ENCODE measurements at regions not wholly inside any gene's neighbourhood (a gene's known extent, or its start where the extent isn't known, plus 50 kb on each side); places are given as distances from the start of the nearest gene placed in this dataset.

DNA sequence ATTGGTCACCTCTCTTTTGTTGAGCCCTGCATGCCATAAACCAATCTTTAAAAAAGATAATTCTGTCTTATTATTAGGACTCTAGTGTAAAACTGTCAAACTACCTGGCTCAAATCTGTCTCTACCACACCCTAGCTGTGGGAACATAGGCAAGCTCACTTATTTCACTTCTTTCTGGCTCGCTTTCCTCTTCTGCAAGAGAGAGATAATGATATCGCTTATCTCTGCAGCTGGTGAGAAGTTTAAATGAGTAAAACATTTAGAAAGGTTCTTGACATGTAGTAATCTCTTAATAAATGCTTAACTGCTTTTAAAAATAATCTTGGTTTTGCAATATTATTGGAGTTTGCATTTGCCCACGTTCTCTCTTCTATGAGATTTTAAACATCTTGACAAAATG is 1109.2 kb downstream of the RAPGEF2 start:
- Histone ChIP-seq H3K27ac (ENCODE audit: low read length) (no peak overlapping the region), H3K9ac (ENCODE audit: low read length) (no peak overlapping the region), H3K36me3 (ENCODE audit: control insufficient read depth, low read depth, low read length) (no peaks in the 10 kb centered on the region), H3K4me1 (ENCODE audit: control insufficient read depth, low read depth, low read length) (no peaks in the 10 kb centered on the region), H3K9me3 (ENCODE audit: control insufficient read depth, low read depth, low read length) (peaks cover 3% of the 10 kb centered on the region), H3K4me3 (ENCODE audit: low read length) (no peak overlapping the region), H3K27me3 (ENCODE audit: control insufficient read depth, insufficient read depth, low read length) (no peaks in the 10 kb centered on the region)

DNA sequence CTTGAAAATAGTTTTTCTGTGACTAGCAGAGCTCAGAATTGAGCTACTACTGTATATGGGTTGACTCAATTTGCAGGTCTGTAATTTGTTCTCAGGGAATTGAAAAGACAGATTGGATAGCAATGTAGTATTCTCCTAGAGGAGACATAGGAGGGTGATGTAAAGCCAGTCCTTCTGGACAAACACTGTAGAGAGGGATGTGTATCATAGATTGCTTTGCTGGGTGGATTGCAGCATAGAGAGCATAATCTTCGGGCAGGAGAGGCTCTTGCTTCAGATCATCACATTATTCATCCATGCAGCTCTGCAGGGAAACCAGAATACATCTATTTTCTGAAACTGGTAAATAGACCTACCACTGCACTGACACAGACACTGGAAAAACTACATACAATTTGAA is 1110.5 kb downstream of the RAPGEF2 start:
- Histone ChIP-seq H3K4me1 (ENCODE audit: control insufficient read depth, low read depth, low read length) (no peaks in the 10 kb centered on the region), H3K4me3 (ENCODE audit: low read length) (no peak overlapping the region), H3K9ac (ENCODE audit: low read length) (no peak overlapping the region), H3K36me3 (ENCODE audit: control insufficient read depth, low read depth, low read length) (no peaks in the 10 kb centered on the region), H3K9me3 (ENCODE audit: control insufficient read depth, low read depth, low read length) (peaks cover 3% of the 10 kb centered on the region), H3K27ac (ENCODE audit: low read length) (no peak overlapping the region), H3K27me3 (ENCODE audit: control insufficient read depth, insufficient read depth, low read length) (no peaks in the 10 kb centered on the region)

- H3K9ac ChIP-seq (ENCODE audit: low read length): no peak overlapping the region
- H3K36me3 ChIP-seq (ENCODE audit: control insufficient read depth, low read depth, low read length): no peaks in the 10 kb centered on the region
- H3K27me3 ChIP-seq (ENCODE audit: control insufficient read depth, insufficient read depth, low read length): no peaks in the 10 kb centered on the region
- peaks cover 3% of the 10 kb centered on the region for H3K9me3 ChIP-seq (ENCODE audit: control insufficient read depth, low read depth, low read length)
- no peaks in the 10 kb centered on the region for H3K4me1 ChIP-seq (ENCODE audit: control insufficient read depth, low read depth, low read length)
- H3K4me3 ChIP-seq (ENCODE audit: low read length): no peak overlapping the region
- H3K27ac ChIP-seq (ENCODE audit: low read length): no peak overlapping the region
Measured at GRCh38 chr4:160217352-160217751, 1114.5 kb downstream of the RAPGEF2 start.

- Histone ChIP-seq H3K9me3 (ENCODE audit: control insufficient read depth, low read depth, low read length) (no peaks in the 10 kb centered on the region), H3K9ac (ENCODE audit: low read length) (no peak overlapping the region), H3K4me3 (ENCODE audit: low read length) (no peak overlapping the region), H3K4me1 (ENCODE audit: control insufficient read depth, low read depth, low read length) (no peaks in the 10 kb centered on the region), H3K36me3 (ENCODE audit: control insufficient read depth, low read depth, low read length) (no peaks in the 10 kb centered on the region), H3K27ac (ENCODE audit: low read length) (no peak overlapping the region), H3K27me3 (ENCODE audit: control insufficient read depth, insufficient read depth, low read length) (no peaks in the 10 kb centered on the region)
Measured at GRCh38 chr4:160224049-160224448, 1121.2 kb downstream of the RAPGEF2 start.

DNA sequence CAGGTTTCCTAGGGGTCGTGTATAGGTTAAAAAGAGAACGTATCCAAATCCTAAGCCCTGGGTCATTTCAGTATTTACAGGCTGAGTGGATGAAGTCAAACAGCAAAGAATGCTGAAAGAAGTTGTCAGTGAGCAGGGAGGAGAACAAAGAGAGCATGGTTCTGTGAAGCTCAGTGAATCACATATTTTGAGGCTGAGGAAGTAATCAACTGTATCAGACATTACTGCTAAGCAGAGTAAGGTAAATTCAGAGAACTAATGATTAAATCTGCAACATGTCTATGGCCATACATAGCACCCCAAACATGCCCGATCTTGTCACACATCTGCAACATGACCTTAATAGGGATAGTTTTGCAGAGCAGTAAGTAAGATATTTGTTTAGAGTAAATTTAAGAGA is 1130.3 kb downstream of the RAPGEF2 start:
- Histone ChIP-seq H3K27ac (ENCODE audit: low read length) (no peak overlapping the region), H3K9me3 (ENCODE audit: control insufficient read depth, low read depth, low read length) (no peaks in the 10 kb centered on the region), H3K4me1 (ENCODE audit: control insufficient read depth, low read depth, low read length) (no peaks in the 10 kb centered on the region), H3K4me3 (ENCODE audit: low read length) (no peak overlapping the region), H3K36me3 (ENCODE audit: control insufficient read depth, low read depth, low read length) (no peaks in the 10 kb centered on the region), H3K9ac (ENCODE audit: low read length) (no peak overlapping the region), H3K27me3 (ENCODE audit: control insufficient read depth, insufficient read depth, low read length) (no peaks in the 10 kb centered on the region)

GRCh38 chr4:160235285-160235684 is 1132.4 kb downstream of the RAPGEF2 start:
- Histone ChIP-seq H3K9me3 (ENCODE audit: control insufficient read depth, low read depth, low read length) (no peaks in the 10 kb centered on the region), H3K9ac (ENCODE audit: low read length) (no peak overlapping the region), H3K27ac (ENCODE audit: low read length) (no peak overlapping the region), H3K4me3 (ENCODE audit: low read length) (no peak overlapping the region), H3K4me1 (ENCODE audit: control insufficient read depth, low read depth, low read length) (no peaks in the 10 kb centered on the region), H3K36me3 (ENCODE audit: control insufficient read depth, low read depth, low read length) (no peaks in the 10 kb centered on the region), H3K27me3 (ENCODE audit: control insufficient read depth, insufficient read depth, low read length) (no peaks in the 10 kb centered on the region)

GRCh38 chr4:160235771-160236170 is 1132.9 kb downstream of the RAPGEF2 start:
- H3K9ac ChIP-seq (ENCODE audit: low read length): no peak overlapping the region
- H3K36me3 ChIP-seq (ENCODE audit: control insufficient read depth, low read depth, low read length): no peaks in the 10 kb centered on the region
- no peaks in the 10 kb centered on the region for H3K27me3 ChIP-seq (ENCODE audit: control insufficient read depth, insufficient read depth, low read length)
- no peaks in the 10 kb centered on the region for H3K4me1 ChIP-seq (ENCODE audit: control insufficient read depth, low read depth, low read length)
- H3K9me3 ChIP-seq (ENCODE audit: control insufficient read depth, low read depth, low read length): no peaks in the 10 kb centered on the region
- no peak overlapping the region for H3K27ac ChIP-seq (ENCODE audit: low read length)
- H3K4me3 ChIP-seq (ENCODE audit: low read length): no peak overlapping the region

- H3K36me3 ChIP-seq (ENCODE audit: control insufficient read depth, low read depth, low read length): no peaks in the 10 kb centered on the region
Measured at GRCh38 chr4:160238790-160239189, 1135.9 kb downstream of the RAPGEF2 start.

DNA sequence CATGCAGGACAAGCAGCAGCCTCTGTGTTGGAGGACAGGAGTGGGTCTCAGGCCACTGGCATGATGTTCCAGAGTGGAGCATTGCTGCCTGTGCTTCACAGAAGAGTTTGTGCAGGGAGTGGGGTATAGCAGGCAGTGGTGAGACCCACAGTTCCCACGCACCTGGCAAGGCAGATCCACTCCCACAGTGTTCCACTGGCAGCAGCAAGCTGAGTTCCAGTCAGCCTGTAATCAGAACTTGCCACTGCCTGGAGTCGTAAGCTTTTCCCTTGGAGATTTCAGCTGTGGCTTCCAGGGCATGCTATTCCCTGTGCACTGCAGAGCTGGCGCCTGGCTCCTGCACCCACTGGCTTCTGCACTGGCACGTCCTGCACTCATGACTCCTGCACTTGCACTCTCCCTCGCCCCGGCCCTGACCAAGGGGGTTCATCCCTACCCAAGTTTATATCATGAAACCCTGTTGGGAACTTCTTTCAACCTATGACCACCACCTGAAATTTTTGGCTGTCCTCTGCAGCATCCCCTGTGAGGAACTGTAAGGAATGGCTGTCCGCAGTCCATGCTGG is 1144.3 kb downstream of the RAPGEF2 start:
- H3K4me1 ChIP-seq (ENCODE audit: control insufficient read depth, low read depth, low read length): no peaks in the 10 kb centered on the region
- no peaks in the 10 kb centered on the region for H3K36me3 ChIP-seq (ENCODE audit: control insufficient read depth, low read depth, low read length)
- no peak overlapping the region for H3K27ac ChIP-seq (ENCODE audit: low read length)
- no peak overlapping the region for H3K9ac ChIP-seq (ENCODE audit: low read length)
- no peaks in the 10 kb centered on the region for H3K27me3 ChIP-seq (ENCODE audit: control insufficient read depth, insufficient read depth, low read length)
- no peak overlapping the region for H3K4me3 ChIP-seq (ENCODE audit: low read length)
- H3K9me3 ChIP-seq (ENCODE audit: control insufficient read depth, low read depth, low read length): no peaks in the 10 kb centered on the region

More at GRCh38 chr4:160238790-160239189, 1135.9 kb downstream of the RAPGEF2 start:
- no peak overlapping the region for H3K4me3 ChIP-seq (ENCODE audit: low read length)
- no peak overlapping the region for H3K9ac ChIP-seq (ENCODE audit: low read length)
- no peak overlapping the region for H3K27ac ChIP-seq (ENCODE audit: low read length)
- H3K4me1 ChIP-seq (ENCODE audit: control insufficient read depth, low read depth, low read length): no peaks in the 10 kb centered on the region
- no peaks in the 10 kb centered on the region for H3K27me3 ChIP-seq (ENCODE audit: control insufficient read depth, insufficient read depth, low read length)
- no peaks in the 10 kb centered on the region for H3K9me3 ChIP-seq (ENCODE audit: control insufficient read depth, low read depth, low read length)

DNA sequence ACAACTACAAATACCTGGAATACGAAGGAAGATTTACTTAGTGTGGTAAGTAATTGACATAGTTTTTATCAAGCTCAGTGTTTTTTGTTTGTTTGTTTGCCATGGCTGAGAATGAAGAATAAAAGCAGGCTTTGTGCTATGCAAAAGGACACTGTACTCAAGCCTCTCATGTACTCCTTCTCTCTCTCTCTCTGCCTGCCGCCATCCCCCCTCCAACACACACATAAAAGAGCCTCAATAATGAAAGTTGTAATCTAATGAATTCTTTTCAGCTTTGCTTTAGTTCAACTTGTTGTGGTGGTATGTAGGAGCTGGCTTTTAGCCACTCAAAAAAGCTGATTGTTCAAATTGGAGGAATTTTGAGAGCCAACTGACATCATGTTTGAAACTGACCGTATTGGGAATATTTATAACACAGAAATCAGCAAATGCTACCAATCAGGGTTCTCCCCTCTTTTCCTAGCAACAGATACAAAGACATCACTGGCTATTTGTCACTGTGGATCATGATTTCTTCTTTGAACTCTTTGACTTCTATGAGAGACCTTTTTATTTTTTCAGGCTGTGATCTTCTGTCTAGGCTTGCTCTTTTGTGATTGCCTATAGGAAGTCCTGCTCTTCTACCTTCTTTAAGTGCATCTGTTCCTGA is 1148.8 kb downstream of the RAPGEF2 start:
- Histone ChIP-seq H3K36me3 (ENCODE audit: control insufficient read depth, low read depth, low read length) (no peaks in the 10 kb centered on the region), H3K4me3 (ENCODE audit: low read length) (no peak overlapping the region), H3K9ac (ENCODE audit: low read length) (no peak overlapping the region), H3K4me1 (ENCODE audit: control insufficient read depth, low read depth, low read length) (no peaks in the 10 kb centered on the region), H3K27ac (ENCODE audit: low read length) (no peak overlapping the region), H3K9me3 (ENCODE audit: control insufficient read depth, low read depth, low read length) (no peaks in the 10 kb centered on the region), H3K27me3 (ENCODE audit: control insufficient read depth, insufficient read depth, low read length) (no peaks in the 10 kb centered on the region)

DNA sequence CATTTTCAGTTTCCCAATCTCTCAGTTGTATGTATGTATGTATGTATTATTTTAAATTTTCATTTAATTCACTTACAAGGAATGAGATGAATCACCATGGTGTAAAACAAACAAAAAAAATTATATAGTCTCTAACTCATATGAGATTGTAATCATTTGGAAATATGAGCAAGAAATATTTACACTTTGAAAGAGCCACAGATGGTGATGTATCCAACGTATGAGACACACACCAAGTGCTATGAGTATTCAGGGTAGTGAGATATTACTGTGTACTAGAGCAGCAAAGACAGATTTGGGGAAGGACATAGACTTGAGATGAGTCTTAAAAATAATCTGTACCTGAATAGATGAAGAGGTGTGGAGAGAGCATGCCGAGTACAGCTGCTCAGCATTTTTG is 1154.4 kb downstream of the RAPGEF2 start:
- Histone ChIP-seq H3K9me3 (ENCODE audit: control insufficient read depth, low read depth, low read length) (no peaks in the 10 kb centered on the region), H3K27me3 (ENCODE audit: control insufficient read depth, insufficient read depth, low read length) (no peaks in the 10 kb centered on the region)

DNA sequence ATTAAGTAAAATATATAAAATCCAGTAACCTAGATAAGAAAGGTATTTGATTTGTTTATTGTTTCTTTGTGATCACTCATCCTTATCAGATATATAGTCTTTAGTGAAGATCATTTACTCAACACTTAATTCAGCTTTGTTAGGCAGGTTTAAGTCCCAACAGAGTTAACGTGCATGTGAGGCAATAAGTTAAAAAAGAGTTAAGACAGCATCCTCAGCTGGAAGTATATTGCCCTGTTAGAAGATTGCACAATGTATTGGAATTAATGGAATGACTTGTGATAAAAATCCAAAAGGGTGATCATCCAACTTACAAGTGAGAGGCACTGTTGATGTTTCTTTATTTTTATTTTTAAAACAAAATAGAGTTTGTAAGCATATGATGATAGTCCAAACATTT is 1162.1 kb downstream of the RAPGEF2 start:
- Histone ChIP-seq H3K27ac (ENCODE audit: low read length) (no peak overlapping the region), H3K4me3 (ENCODE audit: low read length) (no peak overlapping the region), H3K9ac (ENCODE audit: low read length) (no peak overlapping the region), H3K27me3 (ENCODE audit: control insufficient read depth, insufficient read depth, low read length) (no peaks in the 10 kb centered on the region), H3K9me3 (ENCODE audit: control insufficient read depth, low read depth, low read length) (no peaks in the 10 kb centered on the region), H3K4me1 (ENCODE audit: control insufficient read depth, low read depth, low read length) (no peaks in the 10 kb centered on the region), H3K36me3 (ENCODE audit: control insufficient read depth, low read depth, low read length) (no peaks in the 10 kb centered on the region)

More for the DNA sequence above, 1154.4 kb downstream of the RAPGEF2 start:
- no peaks in the 10 kb centered on the region for H3K4me1 ChIP-seq (ENCODE audit: control insufficient read depth, low read depth, low read length)
- no peaks in the 10 kb centered on the region for H3K36me3 ChIP-seq (ENCODE audit: control insufficient read depth, low read depth, low read length)
- H3K4me3 ChIP-seq (ENCODE audit: low read length): no peak overlapping the region
- H3K9ac ChIP-seq (ENCODE audit: low read length): no peak overlapping the region
- no peak overlapping the region for H3K27ac ChIP-seq (ENCODE audit: low read length)

Data from iPS-18a (cell line).